ENCODE measurements at regions not wholly inside any gene's neighbourhood (a gene's known extent, or its start where the extent isn't known, plus 50 kb on each side); places are given as distances from the start of the nearest gene placed in this dataset.

DNA sequence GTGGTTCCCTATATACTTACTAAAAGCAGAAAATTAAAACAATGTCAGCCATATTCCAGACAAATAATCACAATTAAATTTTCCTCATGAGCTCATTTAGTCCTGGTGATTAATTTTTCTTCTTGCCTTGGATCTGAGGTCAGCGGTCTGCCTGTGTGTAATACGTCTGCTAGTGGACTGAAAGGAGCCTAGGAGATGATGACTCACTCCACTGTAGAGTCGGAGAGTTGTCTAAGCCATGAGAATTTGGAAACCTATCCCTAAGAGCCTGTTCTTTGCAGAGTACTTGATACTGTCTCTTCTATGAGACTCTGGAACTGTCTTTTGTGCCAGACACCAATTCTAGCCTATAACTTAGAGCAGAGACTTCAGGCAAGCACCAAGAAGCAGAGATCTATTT is 94.2 kb upstream of the RAB27B start:
- Mint-ChIP-seq H3K27ac (no peak overlapping the region), H3K9me3 (peaks cover 2% of the 10 kb centered on the region), H3K4me3 (no peak overlapping the region), H3K4me1 (no peaks in the 10 kb centered on the region), H3K27me3 (peaks cover 29% of the 10 kb centered on the region), H3K36me3 (ENCODE audit: low read depth) (no peaks in the 10 kb centered on the region)
- CTCF ChIA-PET, result no interaction called here
- POLR2A ChIA-PET, result no interaction called here
- DNase-seq, result no peak

DNA sequence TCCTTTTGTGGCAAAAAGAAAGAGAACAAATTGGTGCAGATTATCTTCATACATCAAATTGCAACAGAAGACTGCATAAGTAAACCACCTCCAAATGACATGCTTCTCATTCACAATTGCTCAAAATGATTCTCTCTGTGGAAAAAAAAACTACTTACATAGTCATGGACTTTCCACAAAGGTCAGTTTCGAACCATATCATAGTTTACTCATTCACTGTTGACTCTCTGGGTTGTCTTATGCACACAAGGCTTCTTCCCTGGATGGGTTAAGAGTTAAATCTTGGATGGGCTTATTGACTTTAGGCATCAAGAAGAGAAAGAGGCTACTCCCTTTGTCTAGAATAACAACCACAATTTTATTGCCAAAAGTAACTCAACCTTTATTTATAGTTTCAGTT is 91.3 kb upstream of the RAB27B start:
- no peaks in the 10 kb centered on the region for H3K36me3 Mint-ChIP-seq (ENCODE audit: low read depth)
- POLR2A ChIA-PET, result no interaction called here

DNA sequence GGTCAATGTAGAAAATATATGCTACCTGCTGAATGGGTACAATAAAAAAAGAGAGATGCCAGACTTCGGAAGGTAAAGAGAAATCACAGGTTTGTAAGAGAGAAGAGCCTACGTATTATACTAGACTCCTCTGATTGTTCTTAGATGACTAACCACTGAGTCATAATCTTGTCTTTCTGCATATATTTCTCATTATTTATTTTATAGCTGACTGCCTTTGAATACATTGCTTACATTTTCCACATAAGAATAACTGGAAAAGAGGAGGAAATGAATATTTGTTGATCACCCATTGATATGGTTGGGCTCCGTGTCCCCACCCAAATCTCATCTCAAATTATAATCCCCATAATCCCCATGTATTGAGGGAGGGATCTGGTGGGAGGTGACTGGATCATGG is 90.3 kb upstream of the RAB27B start:
- Mint-ChIP-seq H3K4me1 (peaks cover 3% of the 10 kb centered on the region), H3K9me3 (peaks cover 2% of the 10 kb centered on the region), H3K36me3 (ENCODE audit: low read depth) (no peaks in the 10 kb centered on the region), H3K27ac (no peak overlapping the region), H3K27me3 (peaks cover 18% of the 10 kb centered on the region), H3K4me3 (no peak overlapping the region)
- ChIA-PET POLR2A (no interaction called here), CTCF (no interaction called here)
- DNase-seq, result no peak

More for the DNA sequence above, 91.3 kb upstream of the RAB27B start:
- Mint-ChIP-seq H3K27ac (no peak overlapping the region), H3K9me3 (peaks cover 2% of the 10 kb centered on the region), H3K4me3 (no peak overlapping the region), H3K4me1 (peaks cover 3% of the 10 kb centered on the region), H3K27me3 (peaks cover 24% of the 10 kb centered on the region)
- DNase-seq, result no peak
- CTCF ChIA-PET, result no interaction called here

DNA sequence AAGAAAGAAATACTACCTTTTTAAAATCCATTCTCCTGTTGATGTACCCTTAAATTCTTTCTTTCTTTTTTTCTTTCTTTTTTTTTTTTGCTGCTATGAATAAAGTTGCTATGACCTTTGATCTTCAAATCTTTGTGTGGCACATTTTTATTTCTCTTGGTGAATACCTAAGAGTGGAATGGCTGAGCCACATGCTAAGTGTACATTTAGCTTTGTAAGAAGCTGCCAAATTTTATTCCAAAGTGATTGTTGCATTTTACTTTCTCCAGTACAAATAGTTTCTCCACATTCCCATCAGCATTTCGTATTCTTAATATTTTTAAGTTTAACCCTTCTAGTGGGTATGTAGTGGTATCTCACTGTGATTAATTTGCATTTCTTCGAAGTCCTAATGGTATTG is 88.8 kb upstream of the RAB27B start:
- peaks cover 11% of the 10 kb centered on the region for H3K27me3 Mint-ChIP-seq
- POLR2A ChIA-PET, result no interaction called here
- H3K9me3 Mint-ChIP-seq, result peaks cover 2% of the 10 kb centered on the region
- H3K36me3 Mint-ChIP-seq (ENCODE audit: low read depth), result no peaks in the 10 kb centered on the region
- DNase-seq, result no peak
- H3K4me3 Mint-ChIP-seq, result no peak overlapping the region
- peaks cover 3% of the 10 kb centered on the region for H3K4me1 Mint-ChIP-seq
- H3K27ac Mint-ChIP-seq, result no peak overlapping the region
- CTCF ChIA-PET, result interaction anchor here (0.6 to 0.7 kb wide), 2 partner anchors 15 to 627 kb away, joined by 4 read pairs; no protein-coding TSS in a partner anchor

DNA sequence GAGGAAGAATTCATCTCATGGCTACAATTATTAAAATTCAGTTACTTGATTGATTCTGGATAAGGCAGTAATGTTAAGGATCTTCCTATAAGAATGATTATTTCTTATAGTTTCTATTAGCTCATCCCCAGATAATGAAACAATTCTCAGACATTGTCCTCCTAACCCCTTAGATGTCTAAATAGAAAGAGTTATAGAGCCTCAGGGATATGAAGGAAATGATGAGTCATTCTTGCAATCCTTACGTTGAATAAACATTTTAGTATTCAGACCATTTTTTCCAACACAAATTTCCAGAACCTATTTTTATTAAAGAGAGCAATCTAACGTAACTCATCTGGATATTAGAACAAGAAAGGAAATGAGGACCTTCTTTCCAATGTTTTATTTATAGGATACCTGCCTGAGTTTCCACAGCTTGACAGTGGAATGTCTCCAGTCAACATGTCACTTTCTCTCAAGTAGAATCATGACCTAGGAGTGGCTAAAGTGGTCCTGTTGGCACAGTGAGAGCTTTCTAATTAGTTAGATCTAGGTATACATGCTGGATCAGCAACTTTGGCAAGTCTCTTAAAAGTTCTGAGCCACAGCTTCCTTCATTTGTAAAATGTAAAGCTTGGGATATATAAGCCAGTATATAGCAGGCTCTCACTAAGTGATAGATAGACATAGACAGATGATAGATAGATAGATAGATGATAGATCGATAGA is 88.0 kb upstream of the RAB27B start:
- Mint-ChIP-seq H3K36me3 (ENCODE audit: low read depth) (no peaks in the 10 kb centered on the region), H3K27me3 (peaks cover 11% of the 10 kb centered on the region), H3K4me1 (peaks cover 3% of the 10 kb centered on the region), H3K27ac (no peak overlapping the region), H3K4me3 (no peak overlapping the region), H3K9me3 (peaks cover 2% of the 10 kb centered on the region)
- DNase-seq, result no peak
- ChIA-PET CTCF (no interaction called here), POLR2A (no interaction called here)

DNA sequence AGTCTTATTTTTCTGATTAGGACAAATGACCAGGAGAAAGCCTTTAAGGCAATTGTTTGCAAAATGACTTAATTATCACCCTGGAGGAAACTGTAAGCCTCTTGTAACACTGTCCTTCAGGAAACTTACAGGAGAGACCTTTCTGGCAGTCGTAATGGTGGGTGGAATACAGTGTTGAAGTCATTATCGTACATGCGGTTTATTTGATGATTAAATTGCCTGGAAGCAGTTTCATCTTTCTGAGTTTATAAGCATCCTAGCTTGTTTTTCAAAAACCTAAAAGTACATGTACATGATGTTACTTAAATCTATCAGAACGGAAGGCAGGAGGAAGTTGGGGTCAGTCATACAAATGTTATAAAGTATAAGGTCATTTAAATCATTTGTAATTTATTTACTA is 86.2 kb upstream of the RAB27B start:
- ChIA-PET POLR2A (no interaction called here), CTCF (no interaction called here)

DNA sequence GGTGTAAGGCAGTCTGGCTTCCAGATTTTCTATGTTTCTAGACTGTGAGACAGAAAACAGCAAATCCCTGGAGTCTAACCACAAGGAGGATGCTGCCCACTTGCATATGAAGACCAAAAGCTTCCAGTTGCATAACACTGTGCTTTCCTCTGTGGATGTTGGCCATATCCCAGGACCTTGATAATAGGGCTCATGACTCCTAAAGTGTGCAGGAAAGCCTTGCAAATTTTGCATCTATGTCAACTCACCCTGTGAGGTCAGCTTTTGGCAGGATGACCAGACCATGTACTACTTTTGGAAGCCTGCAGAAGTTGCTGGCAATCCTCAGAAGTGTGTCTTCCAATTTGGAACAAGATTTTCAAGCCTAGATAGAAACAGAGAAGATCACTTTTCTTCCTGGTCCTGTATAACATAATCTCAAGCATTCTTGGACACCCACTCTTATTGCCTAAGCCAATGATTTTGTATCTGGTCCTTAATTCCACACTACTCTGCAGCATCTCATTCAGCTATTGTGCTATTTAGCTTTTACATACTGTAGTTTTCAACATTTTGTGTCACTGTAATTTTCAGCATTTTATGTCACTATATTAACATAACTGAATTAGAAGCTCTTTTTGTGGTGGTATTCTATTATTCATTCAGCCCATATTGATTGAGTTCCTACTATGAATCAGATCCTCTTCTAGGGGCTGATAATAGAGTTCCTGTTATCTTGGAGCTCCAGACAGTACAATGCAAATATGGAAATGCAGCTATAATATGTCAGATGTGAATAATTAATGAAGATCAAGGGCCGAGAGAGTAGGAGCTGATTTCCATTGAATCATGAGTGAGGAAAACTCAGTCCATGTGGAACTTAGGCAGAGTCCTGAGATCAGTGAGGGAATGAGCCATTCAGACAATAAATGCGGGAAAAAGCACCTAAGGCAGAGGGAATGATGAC is 85.3 kb upstream of the RAB27B start:
- Mint-ChIP-seq H3K4me3 (no peak overlapping the region), H3K4me1 (peaks cover 3% of the 10 kb centered on the region), H3K9me3 (peaks cover 2% of the 10 kb centered on the region), H3K27me3 (peaks cover 8% of the 10 kb centered on the region), H3K27ac (no peak overlapping the region), H3K36me3 (ENCODE audit: low read depth) (no peaks in the 10 kb centered on the region)
- ChIA-PET POLR2A (no interaction called here), CTCF (no interaction called here)
- DNase-seq, result no peak

More for the DNA sequence above, 86.2 kb upstream of the RAB27B start:
- Mint-ChIP-seq H3K9me3 (peaks cover 2% of the 10 kb centered on the region), H3K27me3 (peaks cover 8% of the 10 kb centered on the region), H3K4me1 (peaks cover 3% of the 10 kb centered on the region), H3K27ac (no peak overlapping the region), H3K4me3 (no peak overlapping the region), H3K36me3 (ENCODE audit: low read depth) (no peaks in the 10 kb centered on the region)
- no peak for DNase-seq

DNA sequence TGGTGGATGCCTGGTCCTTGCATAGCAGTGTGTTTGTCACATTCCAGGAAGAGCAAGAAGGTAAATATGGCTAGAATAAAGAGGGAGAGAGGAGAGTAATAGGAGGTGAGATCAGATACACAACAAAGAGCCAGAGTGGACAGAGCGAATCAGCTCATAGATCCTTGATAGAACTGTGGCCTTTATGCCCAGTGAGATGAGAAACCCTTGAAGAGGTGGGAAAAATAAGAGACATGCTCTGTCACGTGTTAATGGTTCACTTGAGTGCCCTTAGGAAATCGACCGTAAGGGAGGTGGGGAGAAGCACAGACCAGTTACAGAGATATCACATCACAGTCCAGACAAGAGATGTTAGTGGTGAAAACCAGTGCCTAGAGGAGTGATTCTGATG is 84.7 kb upstream of the RAB27B start:
- Mint-ChIP-seq H3K4me1 (peaks cover 3% of the 10 kb centered on the region), H3K27me3 (peaks cover 5% of the 10 kb centered on the region), H3K36me3 (ENCODE audit: low read depth) (no peaks in the 10 kb centered on the region), H3K9me3 (no peaks in the 10 kb centered on the region), H3K27ac (no peak overlapping the region), H3K4me3 (no peak overlapping the region)
- CTCF ChIA-PET, result no interaction called here
- DNase-seq, result no peak
- POLR2A ChIA-PET, result no interaction called here

DNA sequence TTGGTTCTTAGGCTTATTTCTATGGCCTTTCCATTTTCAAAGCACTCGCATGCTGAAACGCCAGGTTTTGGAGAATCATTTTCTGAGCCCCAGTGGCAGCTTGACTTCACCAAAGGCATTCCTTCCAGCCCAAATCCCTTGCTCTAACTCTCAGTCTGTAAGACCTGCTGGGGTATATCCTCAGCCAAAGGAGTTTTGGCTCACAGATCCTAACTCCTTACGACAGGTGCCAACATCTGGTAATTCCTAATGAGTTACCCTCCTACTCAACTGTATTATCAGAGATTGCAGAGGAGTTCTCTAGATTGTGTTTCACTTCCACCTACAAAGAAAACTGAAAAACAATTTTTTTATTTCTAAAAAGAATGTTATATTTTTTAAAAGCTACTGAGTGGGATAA is 79.0 kb upstream of the RAB27B start:
- H3K36me3 Mint-ChIP-seq (ENCODE audit: low read depth), result no peaks in the 10 kb centered on the region
- POLR2A ChIA-PET, result no interaction called here

DNA sequence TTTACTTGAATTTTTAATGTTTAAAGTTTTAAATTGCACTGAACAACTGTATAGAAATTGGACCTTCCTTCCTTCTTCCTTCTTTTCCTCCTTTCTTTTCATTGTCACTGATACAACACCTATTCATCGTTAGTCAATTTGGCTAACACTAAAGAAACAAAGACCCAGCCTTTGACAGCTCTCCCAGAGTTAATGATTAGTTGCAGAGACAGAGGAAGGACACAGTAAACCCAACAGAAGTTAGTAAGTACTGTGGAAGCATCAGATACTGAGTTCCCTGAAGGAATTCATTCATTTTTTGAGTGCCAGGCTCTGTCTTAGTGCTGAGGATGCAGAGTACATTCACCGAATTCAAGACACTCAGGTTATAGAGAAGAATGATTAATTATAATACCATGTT is 77.9 kb upstream of the RAB27B start:
- no peaks in the 10 kb centered on the region for H3K4me1 Mint-ChIP-seq
- H3K27ac Mint-ChIP-seq, result no peak overlapping the region
- H3K27me3 Mint-ChIP-seq, result peaks cover 6% of the 10 kb centered on the region
- ChIA-PET CTCF (no interaction called here), POLR2A (no interaction called here)
- H3K36me3 Mint-ChIP-seq (ENCODE audit: low read depth), result no peaks in the 10 kb centered on the region
- DNase-seq, result no peak
- no peaks in the 10 kb centered on the region for H3K9me3 Mint-ChIP-seq
- H3K4me3 Mint-ChIP-seq, result no peak overlapping the region

More for the DNA sequence above, 79.0 kb upstream of the RAB27B start:
- Mint-ChIP-seq H3K9me3 (no peaks in the 10 kb centered on the region), H3K4me3 (no peak overlapping the region), H3K27me3 (peaks cover 6% of the 10 kb centered on the region), H3K4me1 (no peaks in the 10 kb centered on the region), H3K27ac (no peak overlapping the region)
- no peak for DNase-seq
- CTCF ChIA-PET, result no interaction called here

DNA sequence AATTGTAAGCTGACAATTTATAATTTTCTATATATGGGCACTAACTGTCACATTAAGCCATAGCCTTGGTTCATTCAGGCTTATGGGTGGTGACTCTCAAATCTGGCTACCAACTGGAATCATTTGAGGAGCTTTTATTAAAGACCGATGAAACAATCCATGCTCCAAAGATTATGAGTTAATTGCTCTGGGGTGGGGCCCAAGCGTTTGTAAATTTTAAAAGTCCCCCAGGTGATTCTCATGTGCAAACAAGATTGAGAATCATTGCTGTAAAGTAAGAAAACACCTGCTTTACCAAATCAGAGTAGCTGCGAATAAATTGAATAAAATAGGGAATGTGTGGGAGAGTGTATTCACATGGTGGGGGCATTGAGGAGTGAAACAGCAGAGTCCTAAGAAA is 76.1 kb upstream of the RAB27B start:
- ChIA-PET CTCF (no interaction called here), POLR2A (no interaction called here)
- H3K27ac Mint-ChIP-seq, result no peak overlapping the region
- no peaks in the 10 kb centered on the region for H3K36me3 Mint-ChIP-seq (ENCODE audit: low read depth)
- peaks cover 6% of the 10 kb centered on the region for H3K27me3 Mint-ChIP-seq
- H3K4me1 Mint-ChIP-seq, result no peaks in the 10 kb centered on the region
- no peak for DNase-seq
- H3K9me3 Mint-ChIP-seq, result no peaks in the 10 kb centered on the region
- H3K4me3 Mint-ChIP-seq, result no peak overlapping the region

DNA sequence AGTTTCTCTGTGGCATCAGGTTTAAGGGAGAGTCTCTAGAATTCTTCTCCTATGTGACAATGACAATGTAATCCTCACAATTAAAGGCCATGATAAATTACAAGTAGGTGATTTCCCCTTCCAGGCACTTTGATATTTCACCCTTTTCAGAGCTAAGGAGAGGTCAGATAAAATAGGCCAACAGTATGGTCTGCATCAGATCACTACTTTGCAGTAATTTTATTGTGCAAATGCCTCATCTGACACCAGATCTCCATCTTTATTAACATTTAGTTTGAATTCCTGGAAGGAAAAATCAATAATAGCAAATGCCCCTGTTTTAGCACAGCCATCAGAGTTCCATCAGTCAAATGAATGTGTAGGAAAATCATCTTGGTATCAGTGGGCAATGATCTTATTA is 72.8 kb upstream of the RAB27B start:
- no peak for DNase-seq
- Mint-ChIP-seq H3K36me3 (ENCODE audit: low read depth) (no peaks in the 10 kb centered on the region), H3K9me3 (no peaks in the 10 kb centered on the region), H3K27me3 (peaks cover 7% of the 10 kb centered on the region), H3K4me1 (no peaks in the 10 kb centered on the region), H3K4me3 (no peak overlapping the region), H3K27ac (no peak overlapping the region)
- ChIA-PET POLR2A (no interaction called here), CTCF (no interaction called here)

DNA sequence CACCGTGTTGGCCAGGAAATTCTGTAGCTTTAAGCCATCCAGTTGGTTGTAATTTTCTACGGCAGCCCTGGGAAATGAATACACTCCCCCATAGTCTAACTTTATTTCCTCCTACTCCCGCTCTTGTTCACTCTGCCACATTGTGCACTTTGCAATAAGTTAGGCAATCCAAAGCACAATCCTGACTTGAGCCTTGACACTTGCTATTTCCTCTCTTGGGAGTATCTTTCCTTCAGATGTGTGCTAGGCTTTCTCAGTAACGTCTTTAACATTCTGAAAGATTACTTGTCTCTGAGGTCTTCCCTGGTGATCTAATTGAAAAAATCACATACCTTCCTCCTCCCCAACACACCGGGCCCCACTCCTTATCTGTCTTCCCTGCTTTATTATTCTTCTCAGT is 65.9 kb upstream of the RAB27B start:
- no peak for DNase-seq
- ChIA-PET CTCF (no interaction called here), POLR2A (no interaction called here)
- peaks cover 24% of the 10 kb centered on the region for H3K27me3 Mint-ChIP-seq
- no peak overlapping the region for H3K27ac Mint-ChIP-seq
- no peaks in the 10 kb centered on the region for H3K4me1 Mint-ChIP-seq
- no peaks in the 10 kb centered on the region for H3K9me3 Mint-ChIP-seq
- no peaks in the 10 kb centered on the region for H3K36me3 Mint-ChIP-seq (ENCODE audit: low read depth)
- H3K4me3 Mint-ChIP-seq, result no peak overlapping the region

DNA sequence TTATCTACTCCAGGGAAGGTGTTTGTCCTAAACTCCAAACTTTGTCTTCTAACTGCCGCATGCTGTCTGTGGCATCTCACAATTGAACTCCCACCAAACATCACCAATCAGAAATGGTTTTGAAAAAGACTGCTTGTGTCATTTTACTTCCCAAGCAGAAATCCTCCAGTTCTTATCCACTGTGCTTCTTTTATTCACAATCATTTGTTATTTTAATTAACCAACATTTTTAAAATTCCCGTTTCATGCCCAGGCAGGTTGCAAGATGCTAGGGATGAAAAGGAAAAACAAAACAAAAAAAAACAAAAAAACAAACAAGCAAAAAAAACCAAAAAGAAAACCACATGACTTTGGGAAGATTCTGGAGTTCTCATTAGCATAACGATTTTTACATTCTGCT is 63.5 kb upstream of the RAB27B start:
- ChIA-PET CTCF (no interaction called here), POLR2A (no interaction called here)
- Mint-ChIP-seq H3K9me3 (no peaks in the 10 kb centered on the region), H3K27ac (no peak overlapping the region), H3K27me3 (peaks cover 27% of the 10 kb centered on the region), H3K36me3 (ENCODE audit: low read depth) (no peaks in the 10 kb centered on the region), H3K4me1 (no peaks in the 10 kb centered on the region), H3K4me3 (no peak overlapping the region)
- DNase-seq, result no peak
